Ishikawa (cell line): ENCODE measurements at regions not wholly inside any gene's neighbourhood (a gene's known extent, or its start where the extent isn't known, plus 50 kb on each side); places are given as distances from the start of the nearest gene placed in this dataset.

Source experiments
- CREB1 ChIP-seq: IDR thresholded peaks from 2 replicates; pipeline ENCODE4 v1.6.1; 2012; ENCODE audit warnings: low read depth
- EP300 ChIP-seq: IDR thresholded peaks from 2 replicates; pipeline ENCODE4 v1.6.1; 2012; ENCODE audit warnings: borderline replicate concordance
- FOXM1 ChIP-seq: IDR thresholded peaks from 2 replicates; pipeline ENCODE4 v1.6.1; 2012; ENCODE audit warnings: low read depth, borderline replicate concordance
- TAF1 ChIP-seq: IDR thresholded peaks from 2 replicates; pipeline ENCODE4 v1.6.1; 2012; ENCODE audit warnings: low read depth, mild to moderate bottlenecking
- TF ChIP-seq, protein P1 (sequence below): IDR thresholded peaks from 2 replicates; pipeline ENCODE4 v1.6.1; 2012

- TF ChIP-seq EP300, result no peak
- no peak for TF ChIP-seq CREB1
- no peak for TF ChIP-seq TAF1
- TF ChIP-seq, protein P1, sequence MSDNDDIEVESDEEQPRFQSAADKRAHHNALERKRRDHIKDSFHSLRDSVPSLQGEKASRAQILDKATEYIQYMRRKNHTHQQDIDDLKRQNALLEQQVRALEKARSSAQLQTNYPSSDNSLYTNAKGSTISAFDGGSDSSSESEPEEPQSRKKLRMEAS, result no peak
- TF ChIP-seq FOXM1, result no peak
These were observed 591.3 kb upstream of the NOX3 start for GRCh38 chr6:156046841-156047449.
